D721Med (cell line): ENCODE measurements at regions not wholly inside any gene's neighbourhood (a gene's known extent, or its start where the extent isn't known, plus 50 kb on each side); places are given as distances from the start of the nearest gene placed in this dataset.
A peak's percentile ranks its signal among the peaks of the same experiment; 100 is the strongest.

ENCODE experiments used
- DNase-seq: peaks from one replicate; pipeline ENCODE4 v3.0.0; 2011; ENCODE audit warnings: low spot score; ENCODE audit not compliant: insufficient read length
- FAIRE-seq: peaks from 2 replicates; lab custom pipeline; 2011; peaks lifted over from hg19 to GRCh38; lab: Jason Lieb, UNC
- TF ChIP-seq, protein P1 (sequence below): IDR thresholded peaks from 2 replicates; pipeline ENCODE4 v1.5.1; 2012; ENCODE audit warnings: mild to moderate bottlenecking, control low read depth; ENCODE audit not compliant: insufficient read depth; ENCODE audit errors: missing control alignments

DNA sequence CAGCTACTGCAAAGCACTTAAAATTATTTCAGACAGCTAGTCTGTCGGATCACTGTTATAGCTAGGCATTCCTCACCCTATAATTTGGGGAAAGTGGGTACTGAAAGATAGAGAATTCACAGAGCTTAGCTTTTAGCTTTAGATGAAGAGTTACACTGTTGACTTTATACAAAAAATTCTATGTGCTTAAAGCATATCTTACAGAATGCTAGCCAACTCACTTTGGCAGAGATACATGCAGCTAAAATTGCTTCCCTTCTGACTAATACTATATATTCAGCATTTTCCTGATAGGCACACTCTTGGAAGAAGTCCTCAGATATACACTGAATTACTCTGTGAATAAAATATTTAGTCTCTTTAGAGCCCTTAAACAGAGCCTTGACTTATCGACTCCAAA, 353.5 kb upstream of the STEAP1 start:
- TF ChIP-seq, protein P1, sequence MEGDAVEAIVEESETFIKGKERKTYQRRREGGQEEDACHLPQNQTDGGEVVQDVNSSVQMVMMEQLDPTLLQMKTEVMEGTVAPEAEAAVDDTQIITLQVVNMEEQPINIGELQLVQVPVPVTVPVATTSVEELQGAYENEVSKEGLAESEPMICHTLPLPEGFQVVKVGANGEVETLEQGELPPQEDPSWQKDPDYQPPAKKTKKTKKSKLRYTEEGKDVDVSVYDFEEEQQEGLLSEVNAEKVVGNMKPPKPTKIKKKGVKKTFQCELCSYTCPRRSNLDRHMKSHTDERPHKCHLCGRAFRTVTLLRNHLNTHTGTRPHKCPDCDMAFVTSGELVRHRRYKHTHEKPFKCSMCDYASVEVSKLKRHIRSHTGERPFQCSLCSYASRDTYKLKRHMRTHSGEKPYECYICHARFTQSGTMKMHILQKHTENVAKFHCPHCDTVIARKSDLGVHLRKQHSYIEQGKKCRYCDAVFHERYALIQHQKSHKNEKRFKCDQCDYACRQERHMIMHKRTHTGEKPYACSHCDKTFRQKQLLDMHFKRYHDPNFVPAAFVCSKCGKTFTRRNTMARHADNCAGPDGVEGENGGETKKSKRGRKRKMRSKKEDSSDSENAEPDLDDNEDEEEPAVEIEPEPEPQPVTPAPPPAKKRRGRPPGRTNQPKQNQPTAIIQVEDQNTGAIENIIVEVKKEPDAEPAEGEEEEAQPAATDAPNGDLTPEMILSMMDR = no peak
- no peak for DNase-seq
- no peak for FAIRE-seq

DNA sequence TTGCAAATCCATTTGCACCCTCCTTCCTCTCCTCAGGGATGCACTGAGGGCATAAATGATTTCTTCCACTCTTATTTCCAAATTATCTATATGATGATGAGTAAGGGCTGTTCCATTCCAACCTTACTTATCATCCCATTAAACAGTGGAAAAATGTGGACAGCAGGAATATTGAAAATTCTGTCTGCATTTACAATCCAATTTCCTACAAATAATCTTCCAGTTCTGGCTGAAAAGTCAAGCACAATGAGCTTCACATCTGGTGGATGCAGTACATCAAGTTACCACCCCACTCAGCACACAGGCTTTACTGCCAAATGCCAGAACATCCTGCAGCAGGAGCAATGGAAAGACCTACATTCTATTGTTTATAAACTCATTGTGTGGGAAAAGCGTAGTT, 345.0 kb upstream of the STEAP1 start:
- DNase-seq (no peak), FAIRE-seq (no peak)
- TF ChIP-seq, protein P1 = no peak

DNA sequence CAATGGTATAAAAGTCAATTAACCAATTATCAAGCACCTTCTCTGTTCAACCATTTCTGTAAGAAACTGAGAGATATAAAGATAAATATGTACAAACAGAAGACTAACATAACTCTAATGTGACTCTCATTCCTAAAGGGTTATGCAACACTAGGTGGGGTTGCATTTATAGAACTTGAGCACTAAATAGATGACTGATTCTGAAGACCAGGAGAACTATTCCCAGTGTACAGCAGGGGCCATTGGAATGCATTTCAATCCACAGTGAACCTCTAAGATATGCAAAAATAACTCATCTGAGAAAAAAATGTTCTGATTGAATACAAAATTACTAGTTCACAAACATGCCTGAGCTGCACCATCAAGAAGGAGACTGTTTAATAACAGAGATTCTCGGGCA, 341.2 kb upstream of the STEAP1 start:
- TF ChIP-seq, protein P1 = no peak
- no peak for FAIRE-seq
- DNase-seq = no peak

DNA sequence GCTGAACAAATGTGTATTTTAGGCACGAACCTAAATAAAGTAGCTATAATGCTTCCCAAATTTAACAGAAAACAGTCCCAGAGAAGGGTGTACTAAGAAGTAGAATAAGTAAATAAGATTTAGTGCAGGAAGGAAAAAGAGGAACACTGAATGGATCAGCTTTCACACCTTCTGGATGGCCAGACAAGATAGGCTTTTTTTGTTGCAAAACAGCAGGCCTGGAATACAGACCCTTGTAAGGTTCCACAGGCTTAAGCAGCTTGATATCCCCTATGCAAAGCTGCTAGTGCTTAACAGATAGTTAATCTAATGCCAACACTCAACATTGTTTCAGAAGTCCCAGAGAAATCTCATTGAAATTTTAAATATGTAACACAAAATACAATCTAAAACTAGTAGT, 328.1 kb upstream of the STEAP1 start:
- FAIRE-seq (no peak), DNase-seq (no peak)
- TF ChIP-seq, protein P1 = no peak

DNA sequence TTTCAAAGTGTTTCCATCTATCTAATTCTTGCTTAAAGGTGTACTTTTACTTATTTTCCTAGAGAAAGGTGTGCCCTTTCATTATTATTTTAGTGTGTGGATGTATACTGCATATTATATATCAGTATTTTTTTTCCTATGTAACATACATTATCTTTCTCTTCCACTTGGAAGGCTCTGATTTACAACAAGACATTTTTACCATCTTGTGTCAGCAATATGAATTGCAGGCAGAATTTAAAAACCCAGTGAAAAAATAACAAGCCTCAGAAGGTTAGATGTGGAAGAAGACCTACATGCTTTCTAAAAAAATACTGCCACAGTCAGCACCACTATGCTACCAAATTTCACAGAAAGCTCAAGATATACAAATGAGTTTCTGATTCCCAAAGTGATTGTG, 327.7 kb upstream of the STEAP1 start:
- DNase-seq (no peak), FAIRE-seq (no peak)
- TF ChIP-seq, protein P1 = no peak

DNA sequence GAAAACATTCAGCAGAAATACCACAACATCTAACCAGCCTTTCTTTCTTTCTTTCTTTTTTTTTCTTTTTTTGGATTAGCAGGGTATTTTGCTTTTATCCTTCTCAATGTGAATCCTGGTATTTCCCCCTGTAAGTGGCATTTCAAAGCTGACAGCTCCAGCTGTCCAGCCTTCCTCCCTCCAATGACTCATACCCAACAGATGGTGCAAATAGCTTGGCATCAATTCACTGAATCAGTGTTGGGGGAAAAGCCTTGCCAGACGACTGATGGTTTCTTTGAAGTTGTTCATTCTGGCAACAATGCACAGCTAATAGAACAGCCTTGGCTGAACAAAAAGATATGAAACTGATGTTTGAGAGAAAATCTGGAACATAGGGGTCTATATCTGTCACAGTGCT, 316.8 kb upstream of the STEAP1 start:
- TF ChIP-seq, protein P1 = no peak
- FAIRE-seq (peak; percentile 92), DNase-seq (peak; percentile 18)

DNA sequence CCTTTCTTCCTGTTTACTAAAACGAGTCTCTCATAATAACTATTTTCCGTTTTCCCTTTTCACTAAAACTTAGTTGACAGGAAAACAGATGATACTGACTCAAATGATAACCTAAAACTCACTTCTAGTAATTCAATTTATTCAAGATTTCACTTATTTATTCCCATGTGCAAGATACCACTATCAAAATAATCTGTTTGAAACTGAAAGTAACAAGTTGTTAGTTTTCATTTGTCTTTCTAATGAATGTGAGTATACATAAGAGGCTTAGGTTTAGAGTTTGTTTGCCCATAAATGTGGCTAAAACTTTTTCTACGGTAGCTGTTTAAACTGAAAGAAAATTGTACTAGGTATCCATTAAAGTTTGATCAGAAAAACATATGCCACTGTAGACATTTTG, 314.9 kb upstream of the STEAP1 start:
- peak; percentile 16 for FAIRE-seq
- TF ChIP-seq, protein P1 = no peak
- no peak for DNase-seq
